IMR-90 (cell line): ENCODE measurements at regions not wholly inside any gene's neighbourhood (a gene's known extent, or its start where the extent isn't known, plus 50 kb on each side); places are given as distances from the start of the nearest gene placed in this dataset.

Experiments
- ATAC-seq: fragments of 200-7000 bp; cut with Tn5 transposase; 2 replicates; pipeline ENCODE4 v1.9.1; 2020; ENCODE audit warnings: low read depth, mild to moderate bottlenecking, moderate library complexity
- BruUV-seq: library from RNA; stranded (reverse); fragments of 400-500 nt; replicated peaks from 2 replicates; lab custom pipeline; 2021; lab: Mats Ljungman, UMichigan
- CTCF ChIA-PET: fragments of 300-600 bp; formaldehyde crosslinking; extraction: SDS; loops from one replicate; lab custom pipeline; 2021; ENCODE audit warnings: antibody characterized with exemption; lab: Yijun Ruan, JAX
- POLR2A ChIA-PET: fragments of 300-600 bp; sonication (Branson Sonifier 250); formaldehyde crosslinking; loops from one replicate; lab custom pipeline; 2022; ENCODE audit warnings: antibody characterized with exemption; ENCODE audit not compliant: unreplicated experiment; lab: Charles Lee
- DNase-seq: peaks from one replicate; pipeline ENCODE4 v3.0.0; 2013
- H2AFZ ChIP-seq: replicated peaks from 2 replicates; pipeline ENCODE3; 2013; ENCODE audit warnings: low read length, mild to moderate bottlenecking; ENCODE audit not compliant: poor library complexity
- H2AK5ac ChIP-seq: 2 replicates; pipeline ENCODE4 v1.6.1; 2013; ENCODE audit warnings: low read depth, low read length, inconsistent platforms
- H2AK9ac ChIP-seq: replicated peaks from 2 replicates; pipeline ENCODE3; 2013; ENCODE audit warnings: mild to moderate bottlenecking, low read depth, low read length, moderate library complexity; ENCODE audit not compliant: poor library complexity
- H2BK120ac ChIP-seq: 2 replicates; pipeline ENCODE4 v1.6.1; 2013; ENCODE audit warnings: low read depth, low read length, inconsistent platforms
- H2BK15ac ChIP-seq: 3 replicates; pipeline ENCODE4 v1.6.1; 2013; ENCODE audit warnings: low read depth, low read length, inconsistent platforms
- H2BK20ac ChIP-seq: 2 replicates; pipeline ENCODE4 v1.6.1; 2013; ENCODE audit warnings: low read depth, mild to moderate bottlenecking, inconsistent platforms, low read length, moderate library complexity
- H2BK5ac ChIP-seq: 2 replicates; pipeline ENCODE4 v1.6.1; 2013; ENCODE audit warnings: mild to moderate bottlenecking, low read depth, low read length, inconsistent platforms; ENCODE audit not compliant: poor library complexity, severe bottlenecking
- H3K14ac ChIP-seq: replicated peaks from 2 replicates; pipeline ENCODE4 v1.6.1; 2013; ENCODE audit warnings: low read depth, low read length, inconsistent platforms
- H3K18ac ChIP-seq: 2 replicates; pipeline ENCODE4 v1.6.1; 2013; ENCODE audit warnings: low read depth, low read length, control low read depth
- H3K23ac ChIP-seq: 2 replicates; pipeline ENCODE4 v1.6.1; 2013; ENCODE audit warnings: low read depth, low read length, inconsistent platforms
- H3K27ac ChIP-seq: 2 replicates; pipeline ENCODE4 v1.5.1; 2013; ENCODE audit warnings: mild to moderate bottlenecking, control low read depth, low read length; ENCODE audit not compliant: insufficient read depth
- H3K27me3 ChIP-seq: 2 replicates; pipeline ENCODE4 v1.6.1; 2013; ENCODE audit warnings: low read length; ENCODE audit not compliant: control insufficient read depth, insufficient read depth
- H3K36me3 ChIP-seq: 2 replicates; pipeline ENCODE4 v1.6.1; 2013; ENCODE audit warnings: low read length, mixed read lengths; ENCODE audit not compliant: control insufficient read depth, insufficient read depth
- H3K4ac ChIP-seq: 2 replicates; pipeline ENCODE4 v1.6.1; 2013; ENCODE audit warnings: low read depth, low read length, inconsistent platforms
- H3K4me1 ChIP-seq: 2 replicates; pipeline ENCODE4 v1.6.1; 2013; ENCODE audit warnings: low read length, mixed read lengths; ENCODE audit not compliant: control insufficient read depth, insufficient read depth
- H3K4me2 ChIP-seq: 2 replicates; pipeline ENCODE4 v1.6.1; 2013; ENCODE audit warnings: low read depth, mild to moderate bottlenecking, control low read depth, low read length, moderate library complexity
- H3K4me3 ChIP-seq: 2 replicates; pipeline ENCODE4 v1.5.1; 2013; ENCODE audit warnings: low read depth, mild to moderate bottlenecking, control low read depth, low read length, moderate library complexity; ENCODE audit not compliant: insufficient read depth
- H3K56ac ChIP-seq: 2 replicates; pipeline ENCODE4 v1.6.1; 2013; ENCODE audit warnings: low read length, inconsistent platforms; ENCODE audit not compliant: insufficient read depth; ENCODE audit errors: extremely low read depth
- H3K79me1 ChIP-seq, 2 experiments: 2 replicates each; pipeline ENCODE4 v1.6.1; 2013; ENCODE audit warnings: low read length in 2 of 2, inconsistent platforms in 1 of 2, low read depth in 1 of 2
- H3K9ac ChIP-seq: 2 replicates; pipeline ENCODE4 v1.6.1; 2013; ENCODE audit warnings: low read depth, low read length, control low read depth
- H3K9me1 ChIP-seq: 2 replicates; pipeline ENCODE4 v1.6.1; 2013; ENCODE audit warnings: low read length, inconsistent platforms; ENCODE audit not compliant: insufficient read depth
- H3K9me3 ChIP-seq: 2 replicates; pipeline ENCODE4 v1.6.1; 2013; ENCODE audit warnings: low read length; ENCODE audit not compliant: control insufficient read depth, insufficient read depth
- H4K20me1 ChIP-seq: 2 replicates; pipeline ENCODE4 v1.6.1; 2013; ENCODE audit warnings: low read length, inconsistent platforms; ENCODE audit not compliant: insufficient read depth
- H4K5ac ChIP-seq: 2 replicates; pipeline ENCODE4 v1.6.1; 2013; ENCODE audit warnings: mild to moderate bottlenecking, low read depth, low read length, control low read depth
- H4K8ac ChIP-seq, 2 experiments: 2 replicates each; pipeline ENCODE4 v1.6.1; 2013; ENCODE audit warnings: low read depth in 2 of 2, low read length in 2 of 2, control low read depth in 1 of 2, inconsistent platforms in 1 of 2
- H4K91ac ChIP-seq: 2 replicates; pipeline ENCODE4 v1.6.1; 2013; ENCODE audit warnings: low read depth, low read length, inconsistent platforms; ENCODE audit not compliant: insufficient read depth
- BHLHE40 ChIP-seq: fragments of 150-350 bp; IDR thresholded peaks from 2 replicates; pipeline ENCODE4 v1.6.1; 2016; ENCODE audit warnings: mild to moderate bottlenecking, low read depth, low read length
- CEBPB ChIP-seq: IDR thresholded peaks from 2 replicates; pipeline ENCODE4 v1.6.1; 2012; ENCODE audit warnings: low read depth, low read length, improper control_type of control experiment
- CHD1 ChIP-seq: IDR thresholded peaks from 2 replicates; pipeline ENCODE4 v1.6.1; 2012; ENCODE audit warnings: low read depth, low read length, improper control_type of control experiment
- FOS ChIP-seq: fragments of 150-350 bp; IDR thresholded peaks from 2 replicates; pipeline ENCODE4 v1.6.1; 2016; ENCODE audit warnings: low read depth, low read length
- MAFK ChIP-seq: IDR thresholded peaks from 2 replicates; pipeline ENCODE4 v1.6.1; 2012; ENCODE audit warnings: low read depth, low read length, improper control_type of control experiment
- MAZ ChIP-seq: IDR thresholded peaks from 2 replicates; pipeline ENCODE4 v1.6.1; 2012; ENCODE audit warnings: low read depth, mild to moderate bottlenecking, low read length, improper control_type of control experiment, moderate library complexity, borderline replicate concordance
- MXI1 ChIP-seq: IDR thresholded peaks from 2 replicates; pipeline ENCODE4 v1.6.1; 2012; ENCODE audit warnings: low read depth, mild to moderate bottlenecking, low read length, moderate library complexity, borderline replicate concordance
- NFE2L2 ChIP-seq: fragments of 150-350 bp; IDR thresholded peaks from 2 replicates; pipeline ENCODE4 v1.6.1; 2016; ENCODE audit warnings: low read depth, mild to moderate bottlenecking, low read length
- POLR2A ChIP-seq: IDR thresholded peaks from 2 replicates; pipeline ENCODE4 v1.6.1; 2012; ENCODE audit warnings: mild to moderate bottlenecking, low read depth, low read length
- RAD21 ChIP-seq: IDR thresholded peaks from 2 replicates; pipeline ENCODE4 v1.6.1; 2012; ENCODE audit warnings: low read length, improper control_type of control experiment
- RCOR1 ChIP-seq: IDR thresholded peaks from 2 replicates; pipeline ENCODE4 v1.6.1; 2012; ENCODE audit warnings: mild to moderate bottlenecking, low read length, improper control_type of control experiment; ENCODE audit not compliant: insufficient replicate concordance
- RFX5 ChIP-seq: IDR thresholded peaks from 2 replicates; pipeline ENCODE4 v1.8.0; 2012; ENCODE audit warnings: low read depth, mild to moderate bottlenecking, low read length, moderate library complexity
- SMC3 ChIP-seq: fragments of 150-350 bp; IDR thresholded peaks from 2 replicates; pipeline ENCODE4 v1.6.1; 2016; ENCODE audit warnings: low read depth, mild to moderate bottlenecking, antibody characterized with exemption, low read length, moderate library complexity
- WGBS, 2 experiments: methylation state at CpG; one replicate each; pipeline versions ENCODE4 v1.1.5 to v1.1.7; 2013; ENCODE audit warnings: missing lambda C conversion rate in 2 of 2; ENCODE audit not compliant: insufficient read length in 1 of 2; ENCODE audit errors: extremely low coverage in 2 of 2; 5-methylcytosine and 5-hydroxymethylcytosine counted together
- dilution Hi-C: fragments of 300-500 bp; cut with HindIII; formaldehyde crosslinking; loops from one replicate; pipeline ENCODE4 v1.14.3; 2018; ENCODE audit warnings: low sequenced_read_pairs; ENCODE audit not compliant: unreplicated experiment
- in situ Hi-C: fragments of 300-500 bp; cut with MboI; formaldehyde crosslinking; loops from 3 replicates; pipeline ENCODE4 v1.14.3; 2019; ENCODE audit warnings: low sequenced_read_pairs, inconsistent platforms, mixed read lengths
- intact Hi-C: fragments of 100-400 bp; cut with micrococcal nuclease; formaldehyde crosslinking; loops from 2 replicates; pipeline ENCODE4 v1.10.0; 2022
- TF ChIP-seq, protein P1 (sequence below): fragments of 150-350 bp; IDR thresholded peaks from 2 replicates; pipeline ENCODE4 v1.6.1; 2016; ENCODE audit warnings: low read depth, mild to moderate bottlenecking, low read length, moderate library complexity, borderline replicate concordance
- TF ChIP-seq, protein P2 (sequence below): fragments of 150-350 bp; IDR thresholded peaks from 2 replicates; pipeline ENCODE4 v1.6.1; 2017; ENCODE audit warnings: mild to moderate bottlenecking, antibody characterized with exemption, low read length, low read depth
- TF ChIP-seq, protein P3 (sequence below): conservative IDR thresholded peaks from 2 replicates; pipeline ENCODE4 v1.5.1; 2012; ENCODE audit warnings: mild to moderate bottlenecking, low read depth, low read length, improper control_type of control experiment

DNA sequence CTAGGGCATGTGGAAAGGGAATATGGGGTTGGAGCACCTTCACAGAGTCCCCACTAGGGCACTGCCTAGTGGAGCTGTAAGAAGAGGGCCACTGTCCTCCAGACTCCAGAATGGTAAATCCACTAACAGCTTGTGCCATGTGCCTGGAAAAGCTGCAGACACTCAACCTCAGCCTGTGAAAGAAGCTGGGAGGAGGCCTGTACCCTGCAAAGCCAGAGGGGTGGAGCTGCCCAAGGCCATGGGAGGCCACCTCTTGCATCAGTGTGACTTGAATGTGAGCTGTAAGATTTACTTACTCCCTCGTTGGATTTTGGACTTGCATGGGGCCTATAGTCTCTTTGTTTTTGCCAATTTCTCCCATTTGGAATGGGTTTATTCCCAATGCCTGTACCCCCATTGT, 705.2 kb upstream of the ROBO1 start:
- Histone ChIP-seq H2AFZ (no peak overlapping the region), H3K4me1 (no peaks in the 10 kb centered on the region), H3K9me1 (no peaks in the 10 kb centered on the region), H2AK5ac (no peak overlapping the region), H3K23ac (no peak overlapping the region), H3K79me1 (no peaks in the 10 kb centered on the region), H4K91ac (no peak overlapping the region), H3K27ac (no peak overlapping the region), H3K18ac (no peak overlapping the region), H3K14ac (no peak overlapping the region), H2BK20ac (no peak overlapping the region), H4K20me1 (no peaks in the 10 kb centered on the region), H2AK9ac (no peak overlapping the region), H4K5ac (no peak overlapping the region), H3K36me3 (no peaks in the 10 kb centered on the region), H3K9me3 (no peaks in the 10 kb centered on the region; the same call in 1 of the 2 replicates), H2BK120ac (no peak overlapping the region), H3K4me3 (no peak overlapping the region), H2BK15ac (no peak overlapping the region), H3K4ac (no peak overlapping the region), H3K9ac (no peak overlapping the region), H3K27me3 (no peaks in the 10 kb centered on the region), H4K8ac (no peak overlapping the region), H3K4me2 (no peak overlapping the region), H3K56ac (no peak overlapping the region), H2BK5ac (no peak overlapping the region)
- ATAC-seq = no peak
- in situ Hi-C loops (no loop called here), intact Hi-C loops (no loop called here), dilution Hi-C loops (no loop called here)
- CTCF ChIA-PET = no interaction called here
- DNase-seq = no peak
- BruUV-seq = no TSS peak
- no peak for TF ChIP-seq FOS
- TF ChIP-seq MXI1 = no peak
- TF ChIP-seq BHLHE40 = no peak
- TF ChIP-seq SMC3 = no peak
- TF ChIP-seq, protein P1, sequence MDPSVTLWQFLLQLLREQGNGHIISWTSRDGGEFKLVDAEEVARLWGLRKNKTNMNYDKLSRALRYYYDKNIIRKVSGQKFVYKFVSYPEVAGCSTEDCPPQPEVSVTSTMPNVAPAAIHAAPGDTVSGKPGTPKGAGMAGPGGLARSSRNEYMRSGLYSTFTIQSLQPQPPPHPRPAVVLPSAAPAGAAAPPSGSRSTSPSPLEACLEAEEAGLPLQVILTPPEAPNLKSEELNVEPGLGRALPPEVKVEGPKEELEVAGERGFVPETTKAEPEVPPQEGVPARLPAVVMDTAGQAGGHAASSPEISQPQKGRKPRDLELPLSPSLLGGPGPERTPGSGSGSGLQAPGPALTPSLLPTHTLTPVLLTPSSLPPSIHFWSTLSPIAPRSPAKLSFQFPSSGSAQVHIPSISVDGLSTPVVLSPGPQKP = no peak
- no peak for TF ChIP-seq RFX5
- TF ChIP-seq POLR2A = no peak
- TF ChIP-seq RAD21 = no peak
- TF ChIP-seq, protein P2, sequence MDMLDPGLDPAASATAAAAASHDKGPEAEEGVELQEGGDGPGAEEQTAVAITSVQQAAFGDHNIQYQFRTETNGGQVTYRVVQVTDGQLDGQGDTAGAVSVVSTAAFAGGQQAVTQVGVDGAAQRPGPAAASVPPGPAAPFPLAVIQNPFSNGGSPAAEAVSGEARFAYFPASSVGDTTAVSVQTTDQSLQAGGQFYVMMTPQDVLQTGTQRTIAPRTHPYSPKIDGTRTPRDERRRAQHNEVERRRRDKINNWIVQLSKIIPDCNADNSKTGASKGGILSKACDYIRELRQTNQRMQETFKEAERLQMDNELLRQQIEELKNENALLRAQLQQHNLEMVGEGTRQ = no peak
- no peak for TF ChIP-seq RCOR1
- TF ChIP-seq MAZ = no peak
- no peak for TF ChIP-seq MAFK
- TF ChIP-seq, protein P3, sequence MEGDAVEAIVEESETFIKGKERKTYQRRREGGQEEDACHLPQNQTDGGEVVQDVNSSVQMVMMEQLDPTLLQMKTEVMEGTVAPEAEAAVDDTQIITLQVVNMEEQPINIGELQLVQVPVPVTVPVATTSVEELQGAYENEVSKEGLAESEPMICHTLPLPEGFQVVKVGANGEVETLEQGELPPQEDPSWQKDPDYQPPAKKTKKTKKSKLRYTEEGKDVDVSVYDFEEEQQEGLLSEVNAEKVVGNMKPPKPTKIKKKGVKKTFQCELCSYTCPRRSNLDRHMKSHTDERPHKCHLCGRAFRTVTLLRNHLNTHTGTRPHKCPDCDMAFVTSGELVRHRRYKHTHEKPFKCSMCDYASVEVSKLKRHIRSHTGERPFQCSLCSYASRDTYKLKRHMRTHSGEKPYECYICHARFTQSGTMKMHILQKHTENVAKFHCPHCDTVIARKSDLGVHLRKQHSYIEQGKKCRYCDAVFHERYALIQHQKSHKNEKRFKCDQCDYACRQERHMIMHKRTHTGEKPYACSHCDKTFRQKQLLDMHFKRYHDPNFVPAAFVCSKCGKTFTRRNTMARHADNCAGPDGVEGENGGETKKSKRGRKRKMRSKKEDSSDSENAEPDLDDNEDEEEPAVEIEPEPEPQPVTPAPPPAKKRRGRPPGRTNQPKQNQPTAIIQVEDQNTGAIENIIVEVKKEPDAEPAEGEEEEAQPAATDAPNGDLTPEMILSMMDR = no peak
- no peak for TF ChIP-seq CHD1
- no peak for TF ChIP-seq NFE2L2
- no peak for TF ChIP-seq CEBPB
- WGBS, 2 experiments = no CpG with 5 or more reads among the region's 1 CpG
- POLR2A ChIA-PET = no interaction called here
